CD4-positive, alpha-beta T cell treated with Interleukin-21 for 1 hour (primary cell): ENCODE measurements at regions not wholly inside any gene's neighbourhood (a gene's known extent, or its start where the extent isn't known, plus 50 kb on each side); places are given as distances from the start of the nearest gene placed in this dataset.
A peak's percentile ranks its signal among the peaks of the same experiment; 100 is the strongest.

Experiments used
- DNase-seq: peaks from one replicate; pipeline ENCODE4 v3.0.0-alpha.2; 2020

DNA sequence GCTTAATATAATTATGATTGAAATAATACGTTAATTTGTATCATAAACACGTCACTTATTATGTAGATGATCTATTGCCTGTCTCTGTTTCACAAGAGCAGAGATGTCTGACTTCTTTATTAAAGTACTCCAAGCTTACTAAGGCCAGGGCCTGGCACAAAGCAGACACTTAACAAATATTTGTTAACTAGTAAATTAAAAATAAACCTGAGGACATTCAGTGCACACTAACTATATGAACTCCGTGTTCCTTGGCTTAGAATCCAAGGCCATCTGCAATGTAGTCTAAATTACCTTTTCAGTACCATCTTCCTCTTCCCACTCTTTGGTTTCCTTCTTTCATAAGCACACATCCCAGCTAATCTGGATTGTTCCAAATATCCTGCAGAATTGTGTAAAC is 210.8 kb upstream of the SOX9 start:
- no peak for DNase-seq

DNA sequence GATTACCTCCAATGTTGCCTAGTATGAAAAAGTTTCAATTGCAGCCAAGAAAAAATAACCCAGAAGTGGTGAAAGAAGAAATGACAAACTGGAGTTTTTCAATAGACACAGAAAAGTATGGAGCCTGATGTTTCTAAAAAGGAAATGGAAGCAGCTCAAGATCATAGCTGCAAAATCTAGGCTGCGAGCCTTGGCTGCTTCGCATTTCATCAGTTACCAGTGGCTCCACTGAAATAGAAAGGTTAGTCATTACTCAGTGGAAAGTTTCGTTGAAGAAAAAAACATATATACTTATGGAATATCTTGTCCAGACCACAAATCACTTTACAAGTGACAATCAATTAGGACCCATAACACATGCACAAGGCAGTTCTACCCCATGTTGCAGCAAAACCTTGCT is 206.8 kb upstream of the SOX9 start:
- DNase-seq = no peak

DNA sequence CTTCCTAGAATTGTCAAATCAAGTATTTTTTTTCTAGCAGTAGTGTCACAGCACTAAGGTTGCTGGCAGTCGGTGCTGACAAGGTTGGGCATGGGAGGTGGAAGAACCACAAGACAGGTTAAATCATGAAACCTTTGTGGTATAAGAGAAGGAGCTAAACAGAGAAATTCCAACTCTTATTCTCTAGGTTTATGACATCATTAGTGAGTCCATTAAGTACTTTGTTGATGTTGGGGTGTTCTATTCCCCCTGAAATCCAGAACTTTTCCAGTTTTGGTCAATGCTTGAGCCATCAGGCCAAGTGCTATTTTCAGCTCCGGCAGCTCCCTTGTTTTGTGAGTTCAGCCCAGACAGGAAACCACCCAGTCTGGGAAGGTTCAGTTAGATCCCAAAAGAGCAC is 206.0 kb upstream of the SOX9 start:
- DNase-seq = no peak

DNA sequence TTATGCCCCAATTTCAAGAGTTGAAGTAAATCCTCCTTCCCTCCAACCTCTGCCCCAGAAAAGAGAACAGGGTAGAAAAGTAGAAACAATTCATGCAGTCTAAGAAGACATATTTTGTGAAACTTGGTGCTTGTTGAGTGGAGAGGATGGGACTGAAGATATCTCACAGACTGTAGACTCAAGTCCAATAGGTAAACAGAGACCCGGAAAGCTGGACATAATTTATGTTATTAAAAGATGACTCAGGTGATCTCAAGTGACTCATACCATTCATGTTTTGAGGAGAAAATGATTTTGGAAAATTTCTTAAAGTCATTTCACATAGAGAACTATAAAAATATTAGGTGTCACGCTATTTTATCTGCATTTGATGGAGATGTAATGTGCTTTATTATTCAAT is 203.1 kb upstream of the SOX9 start:
- no peak for DNase-seq

DNA sequence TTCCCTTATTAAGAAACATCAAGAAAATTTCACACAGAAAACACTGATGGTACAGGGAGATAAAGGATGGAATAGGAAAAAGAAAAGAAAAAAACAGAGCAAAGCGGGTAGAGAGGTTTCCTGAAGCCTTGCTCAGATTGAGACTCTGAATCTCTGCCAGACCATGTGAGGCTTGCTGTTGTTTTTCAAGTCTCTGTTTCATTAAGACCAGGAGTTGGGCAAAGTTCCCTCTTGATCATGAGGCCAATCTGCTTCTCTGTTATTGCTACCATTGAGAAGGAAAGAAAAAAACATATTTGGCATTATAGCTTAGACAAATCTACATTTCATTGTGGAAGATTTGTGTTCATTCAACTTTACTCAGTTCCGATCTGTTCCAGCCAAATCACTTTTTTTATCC is 201.6 kb upstream of the SOX9 start:
- DNase-seq = no peak

DNA sequence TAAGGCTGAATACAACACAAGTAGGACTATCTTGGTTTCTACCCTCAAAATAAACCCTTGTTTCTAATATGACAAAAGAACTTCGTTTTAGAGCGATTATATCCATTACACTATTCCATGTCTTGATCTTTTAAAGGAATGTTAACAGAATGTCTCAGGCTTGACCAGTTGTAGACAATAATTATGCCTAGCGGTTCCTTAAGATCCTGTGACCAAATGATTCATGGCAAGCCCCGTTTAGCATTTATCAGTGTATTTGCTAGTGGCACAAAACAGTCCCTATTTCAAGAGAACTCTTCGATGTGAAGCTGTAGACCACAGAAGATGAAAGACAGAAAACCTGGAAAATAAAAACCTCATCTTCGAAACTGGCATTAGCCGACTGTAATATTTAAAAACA is 200.9 kb upstream of the SOX9 start:
- DNase-seq = no peak

DNA sequence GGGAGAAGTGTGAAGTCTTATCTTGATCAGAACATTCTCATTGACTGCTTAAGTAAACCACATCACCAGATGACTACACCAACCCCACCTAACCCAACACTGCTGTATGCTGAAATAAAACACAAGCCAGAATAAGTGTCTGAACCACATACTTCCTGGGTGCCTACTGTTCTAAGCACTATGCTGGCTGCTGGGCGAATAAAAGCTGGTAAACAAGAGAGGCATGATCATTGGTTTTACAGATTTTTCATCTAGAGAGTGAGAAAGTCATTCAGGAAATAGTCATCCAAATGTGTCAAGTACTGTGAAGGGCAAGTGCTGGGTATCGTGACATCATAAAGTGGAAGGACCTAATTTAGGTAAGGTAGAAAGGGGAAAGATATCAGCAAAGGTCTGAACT is 199.0 kb upstream of the SOX9 start:
- DNase-seq = peak; percentile 34

DNA sequence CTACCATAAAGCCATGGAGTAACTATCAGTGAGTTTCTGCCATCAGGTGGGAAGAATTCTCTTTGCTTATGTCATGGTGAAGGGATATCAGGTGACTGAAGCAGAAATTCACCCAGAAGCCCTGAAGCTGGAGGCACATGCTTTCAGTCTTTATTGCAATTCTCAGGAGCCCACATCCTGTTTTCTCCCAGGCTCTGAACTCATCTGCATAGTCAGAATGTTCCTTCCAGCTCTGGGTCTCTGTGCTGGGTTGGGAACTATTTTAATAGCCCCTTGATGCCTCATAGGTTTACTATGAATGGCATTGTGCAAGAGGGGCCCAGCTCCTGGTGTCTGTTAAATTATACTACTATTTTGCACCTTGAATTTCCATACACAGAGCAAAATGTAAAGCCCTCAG is 198.4 kb upstream of the SOX9 start:
- DNase-seq = peak; percentile 4

DNA sequence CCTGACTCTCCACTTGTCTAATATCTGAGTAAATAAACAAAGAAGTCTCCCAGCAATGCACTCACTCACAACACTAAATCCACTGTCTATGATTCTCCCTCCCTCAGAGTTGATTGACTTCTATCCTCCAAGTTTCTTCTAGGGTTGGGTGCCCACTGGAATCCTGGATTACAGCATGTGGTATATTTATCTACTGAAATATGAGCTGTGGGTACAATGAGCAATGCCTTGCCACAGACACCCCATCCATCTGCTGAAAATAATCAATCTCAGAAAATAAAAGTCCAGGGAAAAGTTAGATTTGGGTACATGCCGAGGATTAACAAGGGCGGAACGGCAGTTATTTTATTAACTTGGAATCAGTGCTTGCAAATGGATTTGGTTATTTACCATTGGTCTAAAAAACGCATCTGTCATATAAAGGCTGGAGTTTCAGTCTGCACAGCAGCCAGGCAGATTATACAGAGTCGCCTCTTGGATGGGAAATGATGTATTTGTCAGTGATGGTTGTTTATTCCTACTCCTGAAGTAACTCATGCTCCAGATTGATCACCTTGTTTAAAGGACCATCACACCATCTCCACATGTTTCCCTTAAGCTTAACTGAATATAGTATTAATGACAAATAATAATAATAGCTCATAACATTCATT is 193.9 kb upstream of the SOX9 start:
- DNase-seq = no peak

DNA sequence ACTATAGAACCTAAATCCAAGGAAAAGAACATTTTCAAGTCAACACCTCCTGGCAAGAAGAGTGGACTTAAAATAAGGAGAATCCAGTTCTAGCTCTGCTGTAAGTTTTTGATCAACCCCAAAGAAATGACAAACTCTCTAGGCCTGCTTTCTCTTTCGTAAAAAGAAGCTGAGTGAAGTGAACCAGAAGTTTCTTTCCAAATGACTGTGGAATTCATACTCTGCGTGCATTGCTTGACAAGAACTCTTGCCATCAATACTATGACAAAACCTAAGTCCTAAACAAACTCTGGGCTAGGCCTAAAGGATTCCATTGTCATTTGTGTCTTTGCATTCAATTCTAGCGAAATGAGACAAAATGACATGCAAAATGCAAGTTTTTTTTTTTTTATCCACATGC is 187.5 kb upstream of the SOX9 start:
- DNase-seq = no peak

DNA sequence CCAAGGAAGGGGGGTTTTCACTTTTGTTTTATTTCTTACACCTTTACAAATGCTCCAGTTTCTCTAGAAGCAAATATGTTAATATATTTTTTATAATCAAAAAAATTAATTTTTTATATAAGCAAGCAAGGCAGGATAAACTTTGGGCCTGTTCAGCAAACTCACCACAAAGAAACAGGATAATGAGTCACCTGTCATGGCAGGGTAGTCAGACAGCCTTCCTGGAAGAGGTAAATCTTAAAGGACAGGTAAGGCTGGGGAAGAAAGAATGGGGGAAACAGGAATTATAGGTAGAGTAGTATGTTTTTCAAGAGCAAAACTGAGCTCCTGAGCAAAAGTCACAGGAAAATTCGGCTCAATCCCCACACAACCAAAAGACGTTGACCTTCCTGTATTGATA is 186.3 kb upstream of the SOX9 start:
- no peak for DNase-seq

DNA sequence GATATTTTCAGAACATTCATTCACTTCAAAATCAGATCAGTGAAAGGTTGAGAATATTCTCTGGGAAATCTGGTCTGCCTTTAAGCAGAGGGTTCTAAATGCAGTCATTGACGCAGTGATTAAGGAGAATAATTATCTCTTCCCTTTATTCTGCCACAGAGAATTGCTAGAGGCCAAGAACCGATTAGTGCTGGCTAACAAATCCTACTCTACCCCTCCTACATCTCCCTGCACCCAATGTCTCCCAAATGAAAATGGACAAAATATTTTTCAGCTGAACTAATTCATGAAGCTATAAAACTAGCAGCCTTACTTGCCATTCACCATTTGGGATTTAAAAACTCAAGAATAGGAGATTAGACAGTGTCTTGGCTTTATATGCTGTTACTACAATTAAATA is 185.5 kb upstream of the SOX9 start:
- no peak for DNase-seq

DNA sequence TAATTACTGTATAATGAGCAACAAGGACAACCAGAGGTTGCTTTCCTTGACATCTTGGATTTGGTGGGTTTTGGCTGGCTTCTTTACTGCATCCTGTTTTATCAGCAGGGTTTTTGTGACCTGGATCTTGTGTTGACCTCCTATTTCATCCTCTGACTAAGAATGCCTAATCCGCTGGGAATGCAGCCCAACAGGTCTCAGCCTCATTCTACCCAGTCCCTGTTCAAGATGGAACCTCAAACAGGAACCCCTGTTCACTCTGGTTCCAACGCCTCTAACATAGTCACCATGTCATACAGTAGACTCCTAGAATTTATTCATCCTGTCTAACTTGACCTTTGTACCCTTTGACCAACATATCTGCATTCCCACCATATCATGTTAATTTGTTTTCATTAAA is 183.8 kb upstream of the SOX9 start:
- DNase-seq = no peak

DNA sequence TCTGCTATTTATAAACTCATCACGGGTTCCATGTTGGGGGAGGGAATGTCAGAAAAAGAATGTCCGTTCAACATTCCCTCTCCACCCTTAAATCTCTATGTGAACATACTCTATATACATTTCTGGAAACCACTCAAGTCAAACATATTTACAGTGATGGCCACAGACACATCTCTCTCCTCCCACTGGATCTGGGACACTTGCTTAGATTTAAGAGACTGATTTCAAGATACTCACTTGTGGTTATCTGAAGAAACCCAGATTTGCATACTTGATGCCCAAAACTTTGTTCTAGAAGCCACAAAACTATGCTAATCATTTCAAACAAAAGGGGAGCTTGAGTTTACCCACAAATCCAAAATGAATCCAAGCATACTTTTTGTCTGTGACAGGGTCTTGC is 182.9 kb upstream of the SOX9 start:
- DNase-seq = no peak

DNA sequence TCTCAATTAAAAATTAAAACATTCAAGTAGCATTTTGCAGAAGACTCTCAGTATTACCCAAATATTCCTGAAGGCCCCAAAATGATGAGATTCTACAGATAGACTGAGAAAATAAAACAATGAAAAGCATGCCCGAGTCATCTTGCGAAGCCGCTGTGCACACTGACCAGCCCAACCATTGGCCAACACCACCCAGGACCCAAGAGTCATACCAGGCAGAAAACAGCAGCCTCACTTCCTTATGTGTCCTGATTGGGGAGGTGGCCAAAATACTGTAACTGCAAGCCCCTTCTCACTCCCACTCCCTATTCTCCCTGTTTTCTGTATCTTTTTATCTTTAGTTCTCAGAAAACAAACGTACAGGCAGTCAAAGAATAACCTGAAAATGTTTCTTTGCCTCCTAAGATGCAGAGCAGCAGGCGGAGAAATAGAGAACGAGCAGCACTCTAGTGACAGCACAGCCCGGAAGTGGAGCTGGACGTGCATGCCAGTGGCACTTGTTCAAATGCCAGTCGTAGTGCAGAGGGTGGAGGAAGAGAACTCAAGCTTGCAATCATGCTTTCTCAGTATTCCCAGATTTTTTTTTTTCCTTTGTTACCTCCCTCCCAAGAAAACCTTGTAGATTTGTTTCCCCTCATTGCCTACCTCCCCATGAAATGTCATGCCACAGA is 182.3 kb upstream of the SOX9 start:
- DNase-seq = no peak

DNA sequence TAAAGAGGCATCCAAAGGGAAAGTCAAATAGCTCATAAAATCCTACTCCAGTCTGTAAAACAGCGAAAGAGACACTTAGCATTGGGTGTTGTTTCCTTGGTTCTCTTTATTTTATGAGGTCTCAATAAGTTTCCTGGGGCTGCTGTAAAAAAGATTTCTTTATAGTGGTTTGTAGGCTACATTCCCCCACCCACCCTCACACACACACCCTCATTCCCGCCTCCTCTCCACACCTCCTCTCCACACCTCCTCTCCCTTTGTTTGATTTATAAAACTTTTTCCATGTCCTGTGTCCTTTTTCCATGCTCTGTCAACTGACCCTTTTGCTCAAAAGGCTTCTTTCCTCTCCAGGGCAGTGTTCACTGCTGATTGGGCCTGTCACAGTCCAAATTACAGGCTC is 178.9 kb upstream of the SOX9 start:
- DNase-seq = no peak

DNA sequence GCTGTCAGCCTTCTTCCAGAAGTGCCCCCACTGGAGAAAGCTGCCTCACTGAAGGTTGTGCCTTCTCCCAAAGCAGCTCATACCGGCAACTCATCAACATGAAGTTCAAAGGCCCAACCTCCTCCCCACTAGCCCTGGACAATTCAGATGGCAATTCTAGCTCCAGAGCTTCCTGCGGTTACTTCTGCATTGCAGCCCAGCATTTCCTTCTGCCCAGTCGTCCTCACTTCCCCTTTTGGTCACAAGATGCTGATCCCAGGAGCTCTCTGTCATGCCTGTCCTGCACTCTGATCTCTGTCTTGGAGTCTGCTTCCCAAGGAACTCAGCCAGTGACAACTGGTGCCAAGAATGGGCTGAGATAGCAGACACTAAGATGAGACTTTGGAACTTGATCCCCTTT is 178.2 kb upstream of the SOX9 start:
- DNase-seq = no peak

DNA sequence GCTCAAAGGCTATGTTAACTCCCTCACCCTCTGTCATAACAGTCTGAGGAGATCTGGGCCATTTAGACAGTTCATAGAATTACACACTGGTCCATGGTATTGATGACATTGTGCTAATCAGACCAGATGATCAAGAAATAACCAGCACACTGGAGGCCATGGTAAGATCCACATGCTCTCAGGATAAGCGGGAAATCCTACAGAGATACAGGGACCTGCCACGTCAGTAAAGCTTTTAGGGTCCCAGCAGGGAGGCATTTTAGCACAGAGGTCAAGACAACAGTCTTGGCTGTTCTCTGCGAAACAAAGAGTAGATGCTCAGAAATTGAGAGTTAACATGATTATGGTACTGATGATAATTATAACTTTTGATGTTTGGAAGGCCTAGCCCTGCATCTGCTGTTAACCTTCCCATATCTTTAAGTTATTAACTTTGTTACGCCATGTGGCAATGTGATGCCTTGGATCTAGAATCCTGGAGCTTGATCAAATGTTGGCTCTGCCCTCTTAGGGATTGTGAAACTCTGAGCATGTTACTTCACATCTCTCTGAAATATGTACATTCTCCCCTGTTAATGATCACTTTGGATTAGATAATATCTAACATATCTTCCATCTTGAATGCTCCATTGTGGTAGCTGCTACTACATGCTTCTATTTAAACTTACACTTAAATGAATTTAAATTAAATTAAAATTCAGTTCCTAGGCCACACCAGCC is 172.0 kb upstream of the SOX9 start:
- DNase-seq = no peak

DNA sequence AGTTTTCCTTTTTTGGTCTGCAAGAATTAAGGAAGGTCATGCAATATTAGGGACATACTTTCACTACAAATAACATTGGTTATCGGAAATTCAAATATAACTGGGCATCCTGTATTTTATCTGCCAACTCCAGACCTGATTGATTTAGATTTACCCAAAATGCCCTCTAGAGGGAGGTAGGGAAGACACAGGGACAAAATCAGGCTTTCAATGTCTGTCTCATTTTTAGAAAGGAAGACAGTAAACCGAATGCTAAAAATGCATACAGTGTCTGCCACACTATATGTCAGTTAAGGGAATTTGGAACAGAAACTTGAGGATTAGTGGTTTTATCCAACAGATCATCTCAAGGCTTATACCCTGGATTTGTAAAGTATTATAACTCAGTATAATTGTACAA is 161.7 kb upstream of the SOX9 start:
- no peak for DNase-seq

DNA sequence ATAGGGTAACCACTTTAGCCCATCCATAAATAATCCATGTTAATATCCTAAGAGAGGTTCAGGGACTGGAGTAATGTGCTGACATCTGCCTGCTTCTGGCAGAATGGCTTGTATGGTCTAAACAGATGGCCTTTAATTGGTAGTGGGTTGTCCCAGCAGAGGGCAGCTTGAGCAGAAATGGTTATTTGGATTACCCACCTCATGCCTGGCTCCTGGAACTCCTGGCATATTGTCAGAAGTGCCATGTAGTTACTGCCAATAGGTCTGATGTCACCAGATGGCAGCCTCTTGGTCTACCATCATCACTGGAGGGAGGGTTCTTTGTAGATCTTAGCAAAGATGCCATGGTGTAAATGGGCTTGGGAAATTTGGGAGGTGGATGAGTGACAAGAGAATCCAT is 157.5 kb upstream of the SOX9 start:
- DNase-seq = no peak

DNA sequence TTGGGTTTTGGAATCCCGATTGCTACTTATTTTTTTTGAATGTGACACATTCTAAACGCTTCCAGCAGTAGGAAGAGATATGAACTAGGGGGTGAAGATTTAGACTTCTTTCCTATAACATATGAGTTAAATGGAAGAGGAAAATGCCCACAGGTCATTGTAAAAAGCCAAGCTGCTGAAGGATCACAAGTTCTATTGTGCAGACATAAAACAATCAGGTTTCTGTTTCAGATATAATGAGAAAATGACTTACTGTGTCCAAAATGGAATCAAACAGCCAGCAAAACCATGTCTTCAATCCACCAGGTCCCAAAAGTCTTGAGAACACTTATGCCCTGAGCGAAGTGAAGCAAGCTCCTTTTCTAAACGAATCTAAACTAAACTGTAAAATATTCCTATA is 157.0 kb upstream of the SOX9 start:
- DNase-seq = no peak

DNA sequence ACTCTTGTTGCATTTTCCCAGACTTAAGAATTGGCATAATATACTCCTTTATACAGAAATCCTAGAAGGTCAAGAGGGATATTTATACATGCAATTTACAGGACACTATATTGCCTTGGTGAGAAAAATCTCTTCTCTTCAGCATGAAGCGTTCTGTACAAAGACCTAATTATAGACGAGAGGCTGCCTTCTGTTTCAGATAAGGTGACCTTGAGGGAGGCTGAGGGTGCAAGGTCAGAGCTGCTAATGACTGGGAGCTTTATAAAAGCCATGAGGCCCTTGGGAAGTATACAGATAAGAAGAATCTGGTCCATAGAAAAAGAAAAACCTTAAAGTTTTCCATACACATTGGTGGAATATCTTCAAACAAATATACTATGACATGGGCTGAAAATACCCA is 156.3 kb upstream of the SOX9 start:
- no peak for DNase-seq

DNA sequence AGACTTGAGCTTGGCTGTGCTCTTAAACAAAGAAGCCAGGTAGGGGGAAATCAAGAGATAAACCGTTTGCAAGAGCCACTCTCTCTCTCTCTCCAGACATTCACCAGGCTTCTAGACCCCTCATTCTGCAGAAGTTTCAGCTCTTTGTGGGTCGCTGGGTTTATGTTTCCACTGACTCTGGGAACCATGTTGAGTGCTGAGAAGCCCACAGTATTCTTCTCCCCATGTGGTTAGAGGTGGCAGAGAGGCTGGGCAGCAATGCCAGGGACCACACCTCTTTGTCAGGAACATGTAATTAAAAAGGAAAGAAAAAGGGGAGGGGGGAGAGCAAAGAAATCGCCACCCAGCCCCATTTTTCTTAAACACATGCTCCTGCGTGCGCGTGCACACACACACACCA is 154.8 kb upstream of the SOX9 start:
- no peak for DNase-seq

DNA sequence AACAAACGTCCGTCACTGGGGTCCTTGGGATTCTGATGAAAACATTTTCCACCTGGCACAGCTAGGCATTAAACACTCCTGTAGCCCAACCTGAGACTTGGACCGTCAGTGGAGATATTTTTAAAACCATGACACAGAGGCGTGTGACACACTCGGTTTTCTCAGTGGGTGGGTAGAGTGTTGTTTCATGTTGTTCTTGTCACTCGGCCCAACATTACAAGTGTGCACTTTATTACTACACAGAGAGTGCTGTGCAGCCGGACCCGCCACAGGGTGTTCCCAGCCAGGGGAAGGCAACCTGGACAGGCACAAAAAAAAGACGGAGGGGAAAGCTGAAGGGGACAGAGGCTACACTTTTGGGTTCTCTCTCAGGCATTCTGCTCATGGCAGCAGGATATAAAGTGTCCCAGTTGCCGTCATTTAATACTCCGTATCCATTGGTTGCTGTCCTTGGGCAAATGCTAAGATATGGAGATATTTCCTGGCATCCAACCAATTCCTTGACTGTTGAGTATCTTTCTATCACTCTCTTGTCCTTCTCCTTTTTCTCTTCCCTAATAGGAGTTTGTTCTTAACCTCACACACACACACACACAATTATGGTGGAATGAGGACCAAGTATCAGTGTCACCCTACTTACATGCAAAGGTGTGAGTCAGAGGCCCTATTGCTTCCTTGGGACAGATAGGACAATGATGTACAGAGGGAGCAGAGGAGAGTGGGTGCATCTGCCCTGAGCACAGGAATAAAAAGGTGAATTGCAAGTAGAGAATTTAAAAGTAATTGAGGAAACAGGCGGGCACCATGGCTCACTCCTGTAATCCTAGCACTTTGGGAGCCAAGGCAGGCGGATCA is 154.1 kb upstream of the SOX9 start:
- DNase-seq = no peak
